GM18909 (cell line): ENCODE measurements at regions not wholly inside any gene's neighbourhood (a gene's known extent, or its start where the extent isn't known, plus 50 kb on each side); places are given as distances from the start of the nearest gene placed in this dataset.
"Not testable (repeated sequence)": the region's sequence is repeated elsewhere in the genome, so short reads cannot be mapped to it uniquely, and the experiment has no call there.

Experiments used
- ATAC-seq: cut with Tn5 transposase; IDR thresholded peaks from one replicate; pipeline ENCODE4 v1.9.1; 2021; ENCODE audit warnings: mild to moderate bottlenecking; ENCODE audit not compliant: unreplicated experiment, poor library complexity

- ATAC-seq, result no peak
Observed at GRCh38 chr16:65833171-65833871, 533.2 kb upstream of the CDH5 start.

GRCh38 chr16:65832679-65833078 lies 533.8 kb upstream of the CDH5 start:
- ATAC-seq, result no peak

GRCh38 chr16:65831903-65832666 lies 534.4 kb upstream of the CDH5 start:
- no peak for ATAC-seq

- no peak for ATAC-seq
Observed at GRCh38 chr16:65829076-65829475, 537.4 kb upstream of the CDH5 start.

- ATAC-seq, result no peak
Observed at GRCh38 chr16:65828296-65828695, 538.2 kb upstream of the CDH5 start.

- ATAC-seq, result no peak
Observed at GRCh38 chr16:65827231-65827630, 539.3 kb upstream of the CDH5 start.

GRCh38 chr16:65825191-65825856 lies 541.2 kb upstream of the CDH5 start:
- ATAC-seq, result no peak

GRCh38 chr16:65822148-65822547 lies 544.3 kb upstream of the CDH5 start:
- no peak for ATAC-seq

GRCh38 chr16:65819136-65819898 lies 547.2 kb upstream of the CDH5 start:
- no peak for ATAC-seq

GRCh38 chr16:65817799-65818198 lies 548.7 kb upstream of the CDH5 start:
- no peak for ATAC-seq

- ATAC-seq, result no peak
Observed at GRCh38 chr16:65817066-65817465, 549.4 kb upstream of the CDH5 start.

GRCh38 chr16:65816556-65816955 lies 549.9 kb upstream of the CDH5 start:
- no peak for ATAC-seq

GRCh38 chr16:65815707-65816106 lies 550.8 kb upstream of the CDH5 start:
- no peak for ATAC-seq

GRCh38 chr16:65813879-65814278 lies 552.6 kb upstream of the CDH5 start:
- not testable (repeated sequence) for ATAC-seq

- no peak for ATAC-seq
Observed at GRCh38 chr16:65809627-65810026, 556.9 kb upstream of the CDH5 start.

- no peak for ATAC-seq
Observed at GRCh38 chr16:65808790-65809189, 557.7 kb upstream of the CDH5 start.

GRCh38 chr16:65807858-65808257 lies 558.6 kb upstream of the CDH5 start:
- no peak for ATAC-seq

- not testable (repeated sequence) for ATAC-seq
Observed at GRCh38 chr16:65805704-65806103, 560.8 kb upstream of the CDH5 start.

- no peak for ATAC-seq
Observed at GRCh38 chr16:65796481-65796880, 570.0 kb upstream of the CDH5 start.

- no peak for ATAC-seq
Observed at GRCh38 chr16:65794973-65795372, 571.5 kb upstream of the CDH5 start.

GRCh38 chr16:65793781-65794180 lies 572.7 kb upstream of the CDH5 start:
- ATAC-seq, result no peak
